B cell (primary cell): ENCODE measurements at regions not wholly inside any gene's neighbourhood (a gene's known extent, or its start where the extent isn't known, plus 50 kb on each side); places are given as distances from the start of the nearest gene placed in this dataset.

Experiments used
- ATAC-seq: fragments of 200-7000 bp; cut with Tn5 transposase; one replicate; pipeline ENCODE4 v1.10.0; 2021; ENCODE audit warnings: low read depth, mild to moderate bottlenecking, moderate number of reproducible peaks, moderate library complexity
- CTCF ChIA-PET: fragments of 350-600 bp; sonication (Branson Sonifier 250); formaldehyde crosslinking; loops from one replicate; lab custom pipeline; 2021; ENCODE audit warnings: antibody characterized with exemption, inconsistent platforms; lab: Charles Lee
- POLR2A ChIA-PET: fragments of 350-600 bp; sonication (Branson Sonifier 250); formaldehyde crosslinking; loops from one replicate; lab custom pipeline; 2021; ENCODE audit warnings: antibody characterized with exemption; lab: Charles Lee
- DNase-seq: peaks from one replicate; pipeline ENCODE4 v3.0.0; 2013
- H2AFZ ChIP-seq: 2 replicates; pipeline ENCODE4 v1.6.1; 2012; ENCODE audit warnings: mild to moderate bottlenecking, low read depth, low read length; ENCODE audit not compliant: insufficient read depth, poor library complexity, severe bottlenecking
- H3K27ac ChIP-seq, 2 donors: 1 replicate in 1 of 2; 2 replicates in 1 of 2; pipeline ENCODE4 v1.5.1; 2012 to 2013; ENCODE audit warnings: low read length in 2 of 2, mild to moderate bottlenecking in 2 of 2, moderate library complexity in 1 of 2
- H3K27me3 ChIP-seq, 4 experiments: fragments of 200-600 bp in 1 of 4; sonication (generic) in 1 of 4; replicated peaks in 1 of 4; 1 replicate in 2 of 4; 2 replicates in 2 of 4; pipeline versions ENCODE4 v1.6.1 to v1.7.0; 2013 to 2016; ENCODE audit warnings: low read length in 3 of 4, mild to moderate bottlenecking in 2 of 4, mixed read lengths in 1 of 4, moderate library complexity in 1 of 4; ENCODE audit not compliant: insufficient read depth in 4 of 4, control insufficient read depth in 3 of 4; ENCODE audit errors: control extremely low read depth in 1 of 4
- H3K36me3 ChIP-seq, 2 experiments: replicated peaks in 1 of 2; 1 replicate in 1 of 2; 2 replicates in 1 of 2; pipeline versions ENCODE4 v1.6.1 to v1.7.1; 2013; ENCODE audit warnings: low read length in 1 of 2; ENCODE audit not compliant: insufficient read depth in 2 of 2, control insufficient read depth in 1 of 2; ENCODE audit errors: control extremely low read depth in 1 of 2, extremely low read depth in 1 of 2
- H3K4me1 ChIP-seq, 2 donors: fragments of 200-600 bp in 1 of 2; sonication (generic) in 1 of 2; 1 replicate in 1 of 2; 2 replicates in 1 of 2; pipeline versions ENCODE4 v1.5.1 to v1.6.1; 2013 to 2017; ENCODE audit warnings: low read length in 2 of 2; ENCODE audit not compliant: control insufficient read depth in 2 of 2, insufficient read depth in 2 of 2
- H3K4me2 ChIP-seq: replicated peaks from 2 replicates; pipeline ENCODE3; 2012; ENCODE audit warnings: mild to moderate bottlenecking, low read depth, low read length; ENCODE audit not compliant: poor library complexity, severe bottlenecking
- H3K4me3 ChIP-seq, 5 experiments: fragments of 200-600 bp in 1 of 5; sonication (generic) in 1 of 5; 1 replicate in 3 of 5; 2 replicates in 2 of 5; pipeline versions ENCODE4 v1.5.1 to v1.7.0; 2011 to 2016; ENCODE audit warnings: low read length in 4 of 5, mild to moderate bottlenecking in 4 of 5, low read depth in 2 of 5, control low read depth in 1 of 5, moderate library complexity in 1 of 5; ENCODE audit not compliant: insufficient read depth in 1 of 5; ENCODE audit errors: control extremely low read depth in 1 of 5, extremely low read depth in 1 of 5
- H3K79me2 ChIP-seq: fragments of 200-600 bp; sonication (generic); one replicate; pipeline ENCODE4 v1.6.0; 2016; ENCODE audit warnings: low read length; ENCODE audit not compliant: control insufficient read depth, insufficient read depth
- H3K9ac ChIP-seq: fragments of 200-600 bp; sonication (generic); 2 replicates; pipeline ENCODE4 v1.6.1; 2017; ENCODE audit warnings: mild to moderate bottlenecking, low read length, moderate library complexity
- H3K9me3 ChIP-seq, 3 donors: one replicate each; pipeline versions ENCODE4 v1.6.1 to v1.7.1; 2013; ENCODE audit warnings: low read length in 2 of 3; ENCODE audit not compliant: control insufficient read depth in 2 of 3, insufficient read depth in 1 of 3; ENCODE audit errors: control extremely low read depth in 1 of 3
- H4K20me1 ChIP-seq: 2 replicates; pipeline ENCODE4 v1.6.0; 2012; ENCODE audit warnings: mild to moderate bottlenecking, low read length; ENCODE audit not compliant: insufficient read depth, control insufficient read depth, poor library complexity, severe bottlenecking
- H3K27ac Mint-ChIP-seq: one replicate; pipeline ENCODE4 v1.8.0; 2021; ENCODE audit warnings: mixed read lengths
- H3K27me3 Mint-ChIP-seq: one replicate; pipeline ENCODE4 v1.8.0; 2021; ENCODE audit warnings: mixed read lengths
- H3K4me1 Mint-ChIP-seq: one replicate; pipeline ENCODE4 v1.8.0; 2021; ENCODE audit warnings: mixed read lengths
- H3K4me3 Mint-ChIP-seq: one replicate; pipeline ENCODE4 v1.8.0; 2021; ENCODE audit warnings: mixed read lengths
- H3K9me3 Mint-ChIP-seq: one replicate; pipeline ENCODE4 v1.8.0; 2022; ENCODE audit warnings: mixed read lengths; ENCODE audit not compliant: insufficient read depth
- CTCF ChIP-seq: fragments of 200-600 bp; IDR thresholded peaks from one replicate; pipeline ENCODE4 v1.8.0; 2022; ENCODE audit warnings: antibody characterized with exemption, mild to moderate bottlenecking
- EZH2 ChIP-seq: IDR thresholded peaks from 2 replicates; pipeline ENCODE4 v1.6.1; 2012; ENCODE audit warnings: borderline replicate concordance, low read depth, mild to moderate bottlenecking, moderate library complexity, low read length; ENCODE audit not compliant: insufficient read depth, poor library complexity, severe bottlenecking
- WGBS: methylation state at CpG from one replicate; pipeline ENCODE4 v1.1.5; 2013; ENCODE audit warnings: missing lambda C conversion rate; ENCODE audit not compliant: insufficient coverage; 5-methylcytosine and 5-hydroxymethylcytosine counted together
- intact Hi-C: fragments of 100-400 bp; cut with micrococcal nuclease; formaldehyde crosslinking; loops from one replicate; pipeline ENCODE4 v1.10.0; 2022

- Mint-ChIP-seq H3K27ac (no peak overlapping the region), H3K9me3 (no peaks in the 10 kb centered on the region), H3K4me3 (no peak overlapping the region), H3K4me1 (no peaks in the 10 kb centered on the region), H3K27me3 (no peaks in the 10 kb centered on the region)
- Histone ChIP-seq H2AFZ (no peak overlapping the region), H3K36me3 (no peaks in the 10 kb centered on the region), H3K79me2 (no peaks in the 10 kb centered on the region), H4K20me1 (no peaks in the 10 kb centered on the region), H3K4me1 (no peaks in the 10 kb centered on the region), H3K9me3 (peaks cover 0 to 4% (median 0%) of the 10 kb centered on the region in 3 donors), H3K4me2 (no peak overlapping the region), H3K9ac (no peak overlapping the region), H3K4me3 (no peak overlapping the region), H3K27ac (no peak overlapping the region), H3K27me3 (no peaks in the 10 kb centered on the region)
- intact Hi-C loops: no loop called here
- POLR2A ChIA-PET: no interaction called here
- DNase-seq: no peak
- no peak for TF ChIP-seq EZH2
- CTCF ChIA-PET: no interaction called here
- no peak for ATAC-seq
- WGBS: no CpG with 5 or more reads among the region's 1 CpG
Observed at GRCh38 chr18:27879540-27879939, 297.4 kb downstream of the CDH2 start.

- no peak overlapping the region for H3K27ac Mint-ChIP-seq
- POLR2A ChIA-PET: no interaction called here
- no peaks in the 10 kb centered on the region for H4K20me1 ChIP-seq
- no peak overlapping the region for H3K4me3 Mint-ChIP-seq
- ATAC-seq (no peak), DNase-seq (no peak)
- H3K27me3 ChIP-seq: no peaks in the 10 kb centered on the region
- H3K79me2 ChIP-seq: no peaks in the 10 kb centered on the region
- no peak overlapping the region for H3K4me3 ChIP-seq
- intact Hi-C loops: no loop called here
- 80% methylated on average over 2 of the region's 5 CpGs for WGBS
- H3K9ac ChIP-seq: no peak overlapping the region
- H3K27me3 Mint-ChIP-seq: no peaks in the 10 kb centered on the region
- H3K4me1 Mint-ChIP-seq: no peaks in the 10 kb centered on the region
- no peaks in the 10 kb centered on the region for H3K9me3 ChIP-seq
- H2AFZ ChIP-seq: no peak overlapping the region
- H3K27ac ChIP-seq: no peak overlapping the region
- TF ChIP-seq EZH2: no peak
- no peak for TF ChIP-seq CTCF
- CTCF ChIA-PET: no interaction called here
- no peaks in the 10 kb centered on the region for H3K36me3 ChIP-seq
- H3K4me2 ChIP-seq: no peak overlapping the region
- peaks cover 11% of the 10 kb centered on the region for H3K9me3 Mint-ChIP-seq
- H3K4me1 ChIP-seq: no peaks in the 10 kb centered on the region
Observed at GRCh38 chr18:27871726-27872125, 305.2 kb downstream of the CDH2 start.
